HepG2 (cell line): ENCODE measurements at regions not wholly inside any gene's neighbourhood (a gene's known extent, or its start where the extent isn't known, plus 50 kb on each side); places are given as distances from the start of the nearest gene placed in this dataset.

Experiments used
- ATAC-seq: fragments of 200-7000 bp; cut with Tn5 transposase; 3 replicates; pipeline ENCODE4 v1.9.1; 2020; ENCODE audit warnings: mild to moderate bottlenecking, moderate library complexity
- BruUV-seq: library from RNA; stranded (reverse); fragments of 400-500 nt; replicated peaks from 2 replicates; lab custom pipeline; 2021; lab: Mats Ljungman, UMichigan
- CTCF ChIA-PET: fragments of 300-600 bp; formaldehyde crosslinking; extraction: SDS; loops from one replicate; lab custom pipeline; 2021; ENCODE audit warnings: low total read pairs, inconsistent platforms, low intra/inter-chr PET ratio; lab: Yijun Ruan, JAX
- POLR2A ChIA-PET: fragments of 350-600 bp; sonication (Branson Sonifier 250); formaldehyde crosslinking; loops from one replicate; lab custom pipeline; 2020; ENCODE audit warnings: antibody characterized with exemption, inconsistent platforms; lab: Yijun Ruan, JAX
- DNase-seq: peaks from one replicate; pipeline ENCODE4 v3.0.0-alpha.2; 2015; ENCODE audit warnings: low spot score
- FAIRE-seq: peaks from 3 replicates; lab custom pipeline; 2011; peaks lifted over from hg19 to GRCh38; lab: Jason Lieb, UNC
- H2AFZ ChIP-seq: one replicate; pipeline ENCODE4 v1.6.1; 2011; ENCODE audit warnings: low read length, inconsistent platforms
- H3K27ac ChIP-seq: fragments of 300-600 bp; 3 replicates; pipeline ENCODE4 v1.8.0; 2011; ENCODE audit warnings: mixed run types, mild to moderate bottlenecking, mixed read lengths, low read length, inconsistent platforms; ENCODE audit not compliant: insufficient read depth; ENCODE audit errors: extremely low read length
- H3K27me3 ChIP-seq, 2 experiments: fragments of 200-600 bp in 1 of 2; 2 replicates in 1 of 2; 3 replicates in 1 of 2; pipeline versions ENCODE4 v1.6.0 to v1.8.0; 2011; ENCODE audit warnings: low read length in 2 of 2, mild to moderate bottlenecking in 2 of 2, moderate library complexity in 2 of 2, inconsistent platforms in 1 of 2; ENCODE audit not compliant: insufficient read depth in 2 of 2, control insufficient read depth in 1 of 2
- H3K36me3 ChIP-seq, 2 experiments: fragments of 200-600 bp in 1 of 2; replicated peaks in 1 of 2; 2 replicates in 1 of 2; 3 replicates in 1 of 2; pipeline versions ENCODE4 v1.5.1 to v1.8.0; 2011; ENCODE audit warnings: low read length in 2 of 2, inconsistent platforms in 1 of 2; ENCODE audit not compliant: insufficient read depth in 2 of 2, control insufficient read depth in 1 of 2
- H3K4me1 ChIP-seq: 2 replicates; pipeline ENCODE4 v1.5.1; 2012; ENCODE audit warnings: low read length, inconsistent platforms; ENCODE audit not compliant: insufficient read depth
- H3K4me2 ChIP-seq: 2 replicates; pipeline ENCODE4 v1.6.0; 2011; ENCODE audit warnings: low read depth, low read length, inconsistent platforms
- H3K4me3 ChIP-seq, 3 experiments: fragments of 200-600 bp in 1 of 3; sonication (generic), shearing (Covaris generic) in 1 of 3; replicated peaks in 1 of 3; 2 replicates each; pipeline ENCODE4 v1.5.1; 2011 to 2016; ENCODE audit warnings: low read length in 3 of 3, inconsistent platforms in 2 of 3, low read depth in 2 of 3, mild to moderate bottlenecking in 2 of 3, control low read depth in 1 of 3, mixed read lengths in 1 of 3; ENCODE audit not compliant: insufficient read depth in 1 of 3
- H3K79me2 ChIP-seq: one replicate; pipeline ENCODE4 v1.6.1; 2011; ENCODE audit warnings: low read length, inconsistent platforms; ENCODE audit not compliant: insufficient read depth
- H3K9ac ChIP-seq: 2 replicates; pipeline ENCODE4 v1.6.0; 2011; ENCODE audit warnings: mild to moderate bottlenecking, low read depth, low read length, inconsistent platforms; ENCODE audit not compliant: insufficient read depth
- H3K9me3 ChIP-seq: 2 replicates; pipeline ENCODE4 v1.5.1; 2012; ENCODE audit warnings: mild to moderate bottlenecking, low read length
- H4K20me1 ChIP-seq: 2 replicates; pipeline ENCODE4 v1.6.0; 2011; ENCODE audit warnings: inconsistent platforms, mild to moderate bottlenecking, low read length, moderate library complexity; ENCODE audit not compliant: insufficient read depth
- CSRNP2 ChIP-seq: sonication (generic); formaldehyde crosslinking; conservative IDR thresholded peaks from 2 replicates; pipeline ENCODE4 v1.8.0; 2022; ENCODE audit warnings: low read depth, missing genetic modification reagents
- EP300 ChIP-seq, 3 experiments: sonication (generic) in 1 of 3; formaldehyde crosslinking in 1 of 3; IDR thresholded peaks; 2 replicates each; pipeline versions ENCODE4 v1.5.1 to v1.6.1; 2011 to 2020; ENCODE audit warnings: low read depth in 2 of 3, low read length in 2 of 3, borderline replicate concordance in 1 of 3, improper control_type of control experiment in 1 of 3, mild to moderate bottlenecking in 1 of 3, missing genetic modification reagents in 1 of 3, moderate library complexity in 1 of 3
- MEF2D ChIP-seq: sonication (generic); formaldehyde crosslinking; IDR thresholded peaks from 2 replicates; pipeline ENCODE4 v1.5.1; 2020; ENCODE audit warnings: mild to moderate bottlenecking, missing genetic modification reagents
- TFDP2 ChIP-seq: sonication (generic); formaldehyde crosslinking; IDR thresholded peaks from 2 replicates; pipeline ENCODE4 v1.4.0; 2020; ENCODE audit warnings: missing genetic modification reagents
- TOPORS ChIP-seq: sonication (generic); formaldehyde crosslinking; IDR thresholded peaks from 2 replicates; pipeline ENCODE4 v1.8.0; 2023; ENCODE audit warnings: mild to moderate bottlenecking, missing genetic modification reagents
- TP53 ChIP-seq: sonication (generic); formaldehyde crosslinking; conservative IDR thresholded peaks from 2 replicates; pipeline ENCODE4 v1.4.0; 2020; ENCODE audit warnings: missing genetic modification reagents
- ZBTB40 ChIP-seq, 2 experiments: fragments of 450-650 bp in 1 of 2; sonication (generic) in 1 of 2; formaldehyde crosslinking in 1 of 2; IDR thresholded peaks; 2 replicates each; pipeline versions ENCODE4 v1.6.1 to v1.8.0; 2016 to 2022; ENCODE audit warnings: antibody characterized with exemption in 1 of 2, mild to moderate bottlenecking in 1 of 2, missing genetic modification reagents in 1 of 2
- ZNF280B ChIP-seq: sonication (generic); formaldehyde crosslinking; IDR thresholded peaks from 2 replicates; pipeline ENCODE4 v1.5.0; 2020; ENCODE audit warnings: missing genetic modification reagents, mild to moderate bottlenecking, borderline replicate concordance
- ZNF30 ChIP-seq: sonication (generic); formaldehyde crosslinking; IDR thresholded peaks from 2 replicates; pipeline ENCODE4 v1.5.0; 2020; ENCODE audit warnings: mild to moderate bottlenecking, missing genetic modification reagents
- ZNF337 ChIP-seq: sonication (generic); formaldehyde crosslinking; IDR thresholded peaks from 2 replicates; pipeline ENCODE4 v1.5.1; 2020; ENCODE audit warnings: missing genetic modification reagents, low read depth, mild to moderate bottlenecking, borderline replicate concordance
- WGBS: methylation state at CpG from one replicate; pipeline ENCODE4 v1.1.6; 2017; ENCODE audit warnings: low lambda C conversion rate; 5-methylcytosine and 5-hydroxymethylcytosine counted together
- in situ Hi-C: cut with HindIII; loops from 2 replicates; pipeline ENCODE4 v1.10.0; 2017; ENCODE audit warnings: low pct_unique_long_range_greater_than_20kb; ENCODE audit not compliant: extremely low pct_ligation_motif_present
- intact Hi-C: fragments of 100-400 bp; cut with micrococcal nuclease; formaldehyde crosslinking; loops from one replicate; pipeline ENCODE4 v1.10.0; 2022; ENCODE audit not compliant: unreplicated experiment

- H4K20me1 ChIP-seq, result no peaks in the 10 kb centered on the region
- no peak overlapping the region for H2AFZ ChIP-seq
- H3K36me3 ChIP-seq, result no peaks in the 10 kb centered on the region
- 49% methylated on average over 7 of the region's 7 CpGs for WGBS
- H3K79me2 ChIP-seq, result no peaks in the 10 kb centered on the region
- in situ Hi-C loops, result no loop called here
- ChIA-PET POLR2A (no interaction called here), CTCF (no interaction called here)
- no peaks in the 10 kb centered on the region for H3K9me3 ChIP-seq
- ATAC-seq (no peak), FAIRE-seq (no peak), DNase-seq (no peak)
- H3K27ac ChIP-seq, result no peak overlapping the region
- peaks cover 0 to 10% of the 10 kb centered on the region in 2 experiments; a peak in 3 of 5 replicates for H3K27me3 ChIP-seq
- no peak overlapping the region for H3K4me2 ChIP-seq
- BruUV-seq, result no TSS peak
- no peak overlapping the region for H3K4me3 ChIP-seq
- H3K4me1 ChIP-seq, result peaks cover 22% of the 10 kb centered on the region
- no peak overlapping the region for H3K9ac ChIP-seq
- intact Hi-C loops, result loop anchor here (10.0 kb wide), 2 partner anchors 116 to 284 kb away; no protein-coding TSS in a partner anchor
- TF ChIP-seq ZNF30 (CRISPR knock-in tag) (no peak), TFDP2 (CRISPR knock-in tag) (no peak), ZNF337 (CRISPR knock-in tag) (no peak), EP300 (IDR thresholded peaks at IDR 0.05; ENCODE audit: low read depth in 2 of 2, low read length in 2 of 2) (no peak), EP300 (CRISPR knock-in tag; IDR thresholded peaks at IDR 0.05; ENCODE audit: borderline replicate concordance) (no peak), MEF2D (CRISPR knock-in tag) (no peak), CSRNP2 (no peak), TOPORS (CRISPR knock-in tag) (no peak), ZBTB40 (IDR thresholded peaks at IDR 0.05) (no peak), ZBTB40 (CRISPR knock-in tag; IDR thresholded peaks at IDR 0.05) (no peak), TP53 (CRISPR knock-in tag) (no peak), ZNF280B (no peak)
These were observed 297.5 kb upstream of the ZMIZ1 start for GRCh38 chr10:78771260-78771659.
